ENCODE measurements at regions not wholly inside any gene's neighbourhood (a gene's known extent, or its start where the extent isn't known, plus 50 kb on each side); places are given as distances from the start of the nearest gene placed in this dataset.

GRCh38 chr11:112410325-112410724 lies 149.7 kb upstream of the PLET1 start:
- FAIRE-seq: no peak
- TF ChIP-seq CTCF (IDR thresholded peaks at IDR 0.05; ENCODE audit: insufficient read depth, missing control alignments): no peak

GRCh38 chr11:112412383-112412782 lies 151.7 kb upstream of the PLET1 start:
- FAIRE-seq: no peak
- no peak for TF ChIP-seq CTCF (IDR thresholded peaks at IDR 0.05; ENCODE audit: insufficient read depth, missing control alignments)
- DNase-seq (ENCODE audit: insufficient read length, low spot score): no peak

More at GRCh38 chr11:112410325-112410724, 149.7 kb upstream of the PLET1 start:
- no peak for DNase-seq (ENCODE audit: insufficient read length, low spot score)

GRCh38 chr11:112417339-112417738 lies 156.7 kb upstream of the PLET1 start:
- DNase-seq (ENCODE audit: insufficient read length, low spot score) (no peak), FAIRE-seq (no peak)
- TF ChIP-seq CTCF (IDR thresholded peaks at IDR 0.05; ENCODE audit: insufficient read depth, missing control alignments): no peak

DNA sequence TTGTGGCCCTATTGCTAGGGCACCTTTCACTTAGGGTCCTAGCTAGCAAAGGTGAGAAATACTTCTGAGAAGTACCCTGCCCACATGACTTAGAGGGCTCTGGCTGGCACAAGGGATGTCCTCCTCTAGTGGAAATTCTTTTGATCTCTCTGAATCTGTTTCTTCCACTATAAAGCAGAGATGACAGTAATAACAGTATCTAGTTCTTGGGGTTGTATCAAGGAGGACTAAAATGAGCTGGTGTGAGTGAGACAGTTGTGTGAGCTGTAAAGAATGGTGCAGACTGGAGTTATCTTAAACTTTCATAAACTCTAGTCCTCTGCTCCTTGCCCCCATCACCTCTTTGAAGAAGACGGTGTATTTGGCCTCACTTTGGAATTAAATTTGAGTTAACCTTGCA lies 157.8 kb upstream of the PLET1 start:
- no peak for FAIRE-seq
- DNase-seq (ENCODE audit: insufficient read length, low spot score): no peak
- no peak for TF ChIP-seq CTCF (IDR thresholded peaks at IDR 0.05; ENCODE audit: insufficient read depth, missing control alignments)

- FAIRE-seq (no peak), DNase-seq (ENCODE audit: insufficient read length, low spot score) (no peak)
- no peak for TF ChIP-seq CTCF (IDR thresholded peaks at IDR 0.05; ENCODE audit: insufficient read depth, missing control alignments)
Measured at GRCh38 chr11:112421879-112422278, 161.2 kb upstream of the PLET1 start.

- no peak for TF ChIP-seq CTCF (IDR thresholded peaks at IDR 0.05; ENCODE audit: insufficient read depth, missing control alignments)
- FAIRE-seq (no peak), DNase-seq (ENCODE audit: insufficient read length, low spot score) (no peak)
Measured at GRCh38 chr11:112425121-112425520, 164.5 kb upstream of the PLET1 start.

DNA sequence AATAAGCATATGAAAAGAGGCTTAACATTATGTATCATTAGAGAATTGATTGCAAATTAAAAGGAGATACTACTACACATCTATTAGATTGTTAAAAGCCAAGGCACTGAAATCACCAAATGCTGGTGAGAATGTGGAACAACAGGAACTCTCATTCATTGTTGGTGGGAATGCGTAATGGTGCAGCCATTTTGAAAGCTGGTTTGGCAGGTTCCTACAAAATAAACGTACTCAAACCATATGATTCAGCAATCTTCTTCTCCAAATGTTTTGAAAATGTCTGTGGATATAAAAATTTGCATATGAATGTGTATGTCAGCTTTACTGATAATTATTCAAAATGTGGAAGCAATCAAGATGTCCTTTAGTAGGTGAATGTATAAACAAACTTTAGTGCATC lies 176.4 kb upstream of the PLET1 start:
- no peak for DNase-seq (ENCODE audit: insufficient read length, low spot score)

More for the DNA sequence above, 176.4 kb upstream of the PLET1 start:
- no peak for TF ChIP-seq CTCF (IDR thresholded peaks at IDR 0.05; ENCODE audit: insufficient read depth, missing control alignments)
- FAIRE-seq: no peak

Measured in D721Med (cell line).